PC-3 (cell line): ENCODE measurements at regions not wholly inside any gene's neighbourhood (a gene's known extent, or its start where the extent isn't known, plus 50 kb on each side); places are given as distances from the start of the nearest gene placed in this dataset.
"Not testable (repeated sequence)": the region's sequence is repeated elsewhere in the genome, so short reads cannot be mapped to it uniquely, and the experiment has no call there.

Experiments used
- ATAC-seq: fragments of 200-7000 bp; cut with Tn5 transposase; 2 replicates; pipeline ENCODE4 v1.9.1; 2020; ENCODE audit warnings: mild to moderate bottlenecking, moderate library complexity
- BruUV-seq: library from RNA; stranded (reverse); fragments of 400-500 nt; replicated peaks from 2 replicates; lab custom pipeline; 2021; lab: Mats Ljungman, UMichigan
- CTCF ChIA-PET: fragments of 300-600 bp; sonication (Branson Sonifier 250); formaldehyde crosslinking; loops from one replicate; lab custom pipeline; 2022; ENCODE audit warnings: antibody characterized with exemption; lab: Charles Lee
- POLR2A ChIA-PET: fragments of 300-600 bp; sonication (Branson Sonifier 250); formaldehyde crosslinking; loops from one replicate; lab custom pipeline; 2022; ENCODE audit warnings: antibody characterized with exemption; ENCODE audit not compliant: unreplicated experiment; lab: Charles Lee
- DNase-seq: peaks from one replicate; pipeline ENCODE4 v3.0.0-alpha.2; 2015
- H2AFZ ChIP-seq: fragments of 300-600 bp; sonication (generic); 2 replicates; pipeline ENCODE4 v1.6.0; 2016; ENCODE audit warnings: antibody characterized with exemption, low read length
- H3F3A ChIP-seq: fragments of 300-600 bp; sonication (generic); one replicate; pipeline ENCODE4 v1.6.0; 2017; ENCODE audit warnings: antibody characterized with exemption, low read length, control low read depth, mild to moderate bottlenecking; ENCODE audit not compliant: unreplicated experiment
- H3K27ac ChIP-seq: fragments of 300-600 bp; sonication (generic); 2 replicates; pipeline ENCODE4 v1.5.1; 2016; ENCODE audit warnings: mild to moderate bottlenecking, low read length
- H3K27me3 ChIP-seq: fragments of 300-600 bp; sonication (generic); 2 replicates; pipeline ENCODE4 v1.6.1; 2016; ENCODE audit warnings: low read length, mixed read lengths
- H3K36me3 ChIP-seq: fragments of 300-600 bp; sonication (generic); 2 replicates; pipeline ENCODE4 v1.6.1; 2016; ENCODE audit warnings: low read depth, mixed run types, low read length, mixed read lengths
- H3K4me1 ChIP-seq: fragments of 300-600 bp; sonication (generic); 2 replicates; pipeline ENCODE4 v1.5.1; 2016; ENCODE audit warnings: low read length; ENCODE audit not compliant: insufficient read depth
- H3K4me2 ChIP-seq: fragments of 300-600 bp; sonication (generic); 2 replicates; pipeline ENCODE4 v1.6.0; 2016; ENCODE audit warnings: low read length
- H3K4me3 ChIP-seq: fragments of 300-600 bp; sonication (generic); 2 replicates; pipeline ENCODE4 v1.5.1; 2016; ENCODE audit warnings: mild to moderate bottlenecking, low read length, mixed read lengths
- H3K79me2 ChIP-seq: fragments of 300-600 bp; sonication (generic); 2 replicates; pipeline ENCODE4 v1.6.1; 2017; ENCODE audit warnings: low read length, mixed read lengths
- H3K9ac ChIP-seq: fragments of 300-600 bp; sonication (generic); 2 replicates; pipeline ENCODE4 v1.6.0; 2016; ENCODE audit warnings: mild to moderate bottlenecking, low read length
- H3K9me2 ChIP-seq: fragments of 300-600 bp; sonication (generic); replicated peaks from 2 replicates; pipeline ENCODE4 v1.6.1; 2016; ENCODE audit warnings: mixed run types, low read length, mixed read lengths
- H3K9me3 ChIP-seq: fragments of 300-600 bp; sonication (generic); 2 replicates; pipeline ENCODE4 v1.6.1; 2016; ENCODE audit warnings: low read length, mixed read lengths
- H4K20me1 ChIP-seq: fragments of 300-600 bp; sonication (generic); 2 replicates; pipeline ENCODE4 v1.6.1; 2016; ENCODE audit warnings: low read length, mixed read lengths
- EZH2 ChIP-seq: fragments of 300-600 bp; sonication (generic); IDR thresholded peaks from one replicate; pipeline ENCODE4 v1.6.1; 2017; ENCODE audit warnings: antibody characterized with exemption, mild to moderate bottlenecking, low read length; ENCODE audit not compliant: unreplicated experiment
- EZH2phosphoT487 ChIP-seq: fragments of 300-600 bp; sonication (generic); IDR thresholded peaks from 2 replicates; pipeline ENCODE4 v1.6.1; 2018; ENCODE audit warnings: mild to moderate bottlenecking, antibody characterized with exemption, low read length, borderline replicate concordance
- intact Hi-C: fragments of 100-400 bp; cut with micrococcal nuclease; formaldehyde crosslinking; loops from 2 replicates; pipeline ENCODE4 v1.9.0; 2023
- TF ChIP-seq, protein P1 (sequence below): fragments of 300-600 bp; sonication (generic); conservative IDR thresholded peaks from 2 replicates; pipeline ENCODE4 v1.5.1; 2017; ENCODE audit warnings: antibody characterized with exemption, low read depth, mild to moderate bottlenecking, low read length

- Histone ChIP-seq H3K9me2 (no peaks in the 10 kb centered on the region), H3K27me3 (no peaks in the 10 kb centered on the region), H3K36me3 (no peaks in the 10 kb centered on the region), H2AFZ (no peak overlapping the region), H4K20me1 (no peaks in the 10 kb centered on the region), H3F3A (peaks cover 12% of the 10 kb centered on the region), H3K79me2 (no peaks in the 10 kb centered on the region), H3K4me1 (peaks cover 45% of the 10 kb centered on the region), H3K9me3 (no peaks in the 10 kb centered on the region), H3K9ac (no peak overlapping the region), H3K27ac (no peak overlapping the region), H3K4me3 (no peak overlapping the region), H3K4me2 (no peak overlapping the region)
- DNase-seq (no peak), ATAC-seq (no peak)
- no TSS peak for BruUV-seq
- intact Hi-C loops: no loop called here
- ChIA-PET POLR2A (no interaction called here), CTCF (interaction anchor here (0.7 kb wide), 1 partner anchor 231 kb away, joined by 4 read pairs; no protein-coding TSS in a partner anchor)
- TF ChIP-seq EZH2phosphoT487 (no peak), EZH2 (no peak)
- TF ChIP-seq, protein P1, sequence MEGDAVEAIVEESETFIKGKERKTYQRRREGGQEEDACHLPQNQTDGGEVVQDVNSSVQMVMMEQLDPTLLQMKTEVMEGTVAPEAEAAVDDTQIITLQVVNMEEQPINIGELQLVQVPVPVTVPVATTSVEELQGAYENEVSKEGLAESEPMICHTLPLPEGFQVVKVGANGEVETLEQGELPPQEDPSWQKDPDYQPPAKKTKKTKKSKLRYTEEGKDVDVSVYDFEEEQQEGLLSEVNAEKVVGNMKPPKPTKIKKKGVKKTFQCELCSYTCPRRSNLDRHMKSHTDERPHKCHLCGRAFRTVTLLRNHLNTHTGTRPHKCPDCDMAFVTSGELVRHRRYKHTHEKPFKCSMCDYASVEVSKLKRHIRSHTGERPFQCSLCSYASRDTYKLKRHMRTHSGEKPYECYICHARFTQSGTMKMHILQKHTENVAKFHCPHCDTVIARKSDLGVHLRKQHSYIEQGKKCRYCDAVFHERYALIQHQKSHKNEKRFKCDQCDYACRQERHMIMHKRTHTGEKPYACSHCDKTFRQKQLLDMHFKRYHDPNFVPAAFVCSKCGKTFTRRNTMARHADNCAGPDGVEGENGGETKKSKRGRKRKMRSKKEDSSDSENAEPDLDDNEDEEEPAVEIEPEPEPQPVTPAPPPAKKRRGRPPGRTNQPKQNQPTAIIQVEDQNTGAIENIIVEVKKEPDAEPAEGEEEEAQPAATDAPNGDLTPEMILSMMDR: no peak
Measured at GRCh38 chr12:89765959-89766824, 57.6 kb upstream of the ATP2B1 start.

- H3K9me3 ChIP-seq, H3K36me3 ChIP-seq, H3K4me3 ChIP-seq, CTCF ChIA-PET, POLR2A ChIA-PET, ATAC-seq, H3K9ac ChIP-seq, H3K9me2 ChIP-seq, H2AFZ ChIP-seq, H3K27ac ChIP-seq, DNase-seq, H4K20me1 ChIP-seq, BruUV-seq, H3K79me2 ChIP-seq, H3K4me2 ChIP-seq, H3K27me3 ChIP-seq, H3F3A ChIP-seq: not testable (repeated sequence)
- peaks cover 44% of the 10 kb centered on the region for H3K4me1 ChIP-seq
- intact Hi-C loops: loop anchor here (5.0 kb wide), 1 partner anchor 53 kb away; no protein-coding TSS in a partner anchor
Measured at GRCh38 chr12:89764164-89764563, 55.5 kb upstream of the ATP2B1 start.

DNA sequence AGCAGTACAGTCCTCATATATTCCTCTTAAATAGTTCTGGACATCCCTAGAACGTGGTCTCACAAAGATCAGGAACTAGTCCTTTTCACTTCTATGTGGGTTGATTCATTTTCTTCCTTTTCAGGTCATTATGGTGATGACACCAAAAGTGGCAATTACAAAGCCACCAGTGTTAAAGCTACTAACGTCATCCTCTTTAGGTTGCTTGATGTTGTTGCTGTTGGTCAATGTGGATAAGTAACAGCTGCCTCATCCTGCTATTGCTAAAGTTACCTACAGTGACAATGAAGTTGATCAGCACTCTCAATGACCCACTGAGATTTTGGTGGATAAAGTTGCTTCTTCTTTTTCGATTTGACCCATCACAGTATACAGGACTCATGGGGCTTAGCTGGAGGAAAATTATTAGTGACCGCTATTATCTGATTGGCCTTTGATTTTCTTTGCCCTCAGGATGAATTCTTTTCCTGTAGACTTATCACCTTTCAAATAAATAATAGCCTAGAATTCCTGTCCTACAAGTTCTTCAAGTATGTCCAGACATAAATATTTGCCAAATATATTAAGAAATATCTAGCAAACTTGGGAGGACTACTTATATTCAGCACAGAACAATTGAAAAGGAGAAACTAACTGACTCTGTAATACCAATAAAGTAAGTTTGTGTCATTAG is 54.0 kb upstream of the ATP2B1 start:
- POLR2A ChIA-PET: no interaction called here
- peak overlapping the region; percentile 68 for H3K4me2 ChIP-seq
- no peaks in the 10 kb centered on the region for H3K9me2 ChIP-seq
- DNase-seq (peak; percentile 88), ATAC-seq (peak; percentile 39)
- H3K4me1 ChIP-seq: peaks cover 42% of the 10 kb centered on the region
- H3K27me3 ChIP-seq: no peaks in the 10 kb centered on the region
- BruUV-seq: no TSS peak
- peak overlapping the region; percentile 29 for H3K9ac ChIP-seq
- H3K9me3 ChIP-seq: no peaks in the 10 kb centered on the region
- peaks cover 3% of the 10 kb centered on the region for H3F3A ChIP-seq
- intact Hi-C loops: loop anchor here (5.0 kb wide), 1 partner anchor 55 kb away; no protein-coding TSS in a partner anchor
- H3K4me3 ChIP-seq: no peak overlapping the region
- no peaks in the 10 kb centered on the region for H3K79me2 ChIP-seq
- CTCF ChIA-PET: no interaction called here
- no peaks in the 10 kb centered on the region for H3K36me3 ChIP-seq
- TF ChIP-seq, protein P1: no peak
- TF ChIP-seq EZH2 (no peak), EZH2phosphoT487 (no peak)
- H2AFZ ChIP-seq: no peak overlapping the region
- H3K27ac ChIP-seq: peak overlapping the region; percentile 73
- H4K20me1 ChIP-seq: no peaks in the 10 kb centered on the region
